Keratinocyte (primary cell): ENCODE measurements at regions not wholly inside any gene's neighbourhood (a gene's known extent, or its start where the extent isn't known, plus 50 kb on each side); places are given as distances from the start of the nearest gene placed in this dataset.

Experiments
- DNase-seq: peaks from one replicate; pipeline ENCODE4 v3.0.0-alpha.2; 2011; ENCODE audit warnings: low read depth, missing footprints, low spot score
- FAIRE-seq: peaks from 2 replicates; lab custom pipeline; 2011; peaks lifted over from hg19 to GRCh38; lab: Jason Lieb, UNC
- H2AFZ ChIP-seq: 2 replicates; pipeline ENCODE4 v1.6.0; 2012; ENCODE audit warnings: low read length, control low read depth, inconsistent platforms; ENCODE audit not compliant: control insufficient read depth
- H3K27ac ChIP-seq: 2 replicates; pipeline ENCODE4 v1.5.1; 2011; ENCODE audit warnings: low read length; ENCODE audit not compliant: control insufficient read depth, insufficient read depth
- H3K27me3 ChIP-seq: 3 replicates; pipeline ENCODE4 v1.6.0; 2011; ENCODE audit warnings: low read length; ENCODE audit not compliant: control insufficient read depth, insufficient read depth; ENCODE audit errors: extremely low read depth
- H3K36me3 ChIP-seq, 2 experiments: 2 replicates in 1 of 2; 3 replicates in 1 of 2; pipeline ENCODE4 v1.5.1; 2011; ENCODE audit warnings: low read length in 2 of 2, mild to moderate bottlenecking in 1 of 2; ENCODE audit not compliant: control insufficient read depth in 2 of 2, insufficient read depth in 2 of 2; ENCODE audit errors: extremely low read depth in 1 of 2
- H3K4me1 ChIP-seq: 3 replicates; pipeline ENCODE4 v1.5.1; 2011; ENCODE audit warnings: low read length; ENCODE audit not compliant: control insufficient read depth, insufficient read depth; ENCODE audit errors: extremely low read depth
- H3K4me2 ChIP-seq: 3 replicates; pipeline ENCODE4 v1.6.0; 2011; ENCODE audit warnings: low read depth, low read length; ENCODE audit not compliant: control insufficient read depth, insufficient read depth; ENCODE audit errors: extremely low read depth
- H3K4me3 ChIP-seq, 3 experiments: fragments of 200-600 bp in 1 of 3; sonication (generic) in 1 of 3; 2 replicates in 2 of 3; 3 replicates in 1 of 3; pipeline ENCODE4 v1.5.1; 2011 to 2016; ENCODE audit warnings: low read length in 3 of 3, mild to moderate bottlenecking in 3 of 3, control low read depth in 2 of 3, inconsistent platforms in 1 of 3, low read depth in 1 of 3, mixed read lengths in 1 of 3, mixed run types in 1 of 3, moderate library complexity in 1 of 3; ENCODE audit not compliant: control insufficient read depth in 2 of 3, insufficient read depth in 2 of 3; ENCODE audit errors: extremely low read depth in 1 of 3
- H3K79me2 ChIP-seq: 2 replicates; pipeline ENCODE4 v1.6.0; 2012; ENCODE audit warnings: low read length; ENCODE audit not compliant: control insufficient read depth, insufficient read depth
- H3K9ac ChIP-seq: 3 replicates; pipeline ENCODE4 v1.6.0; 2011; ENCODE audit warnings: low read length; ENCODE audit not compliant: control insufficient read depth, insufficient read depth; ENCODE audit errors: extremely low read depth
- H3K9me1 ChIP-seq: 3 replicates; pipeline ENCODE4 v1.6.0; 2011; ENCODE audit warnings: low read length; ENCODE audit not compliant: control insufficient read depth, insufficient read depth; ENCODE audit errors: extremely low read depth
- H3K9me3 ChIP-seq: 2 replicates; pipeline ENCODE4 v1.5.1; 2012; ENCODE audit warnings: low read depth, low read length; ENCODE audit not compliant: control insufficient read depth
- H4K20me1 ChIP-seq: 3 replicates; pipeline ENCODE4 v1.6.0; 2011; ENCODE audit warnings: low read length; ENCODE audit not compliant: control insufficient read depth, insufficient read depth; ENCODE audit errors: extremely low read depth
- EZH2 ChIP-seq: IDR thresholded peaks from one replicate; pipeline ENCODE4 v1.6.1; 2012; ENCODE audit warnings: inconsistent platforms, mild to moderate bottlenecking, low read length, moderate library complexity
- dilution Hi-C: fragments of 300-500 bp; cut with MboI; formaldehyde crosslinking; loops from one replicate; pipeline ENCODE4 v1.7.0; 2020; ENCODE audit warnings: low sequenced_read_pairs; ENCODE audit not compliant: extremely low pct_ligation_motif_present
- TF ChIP-seq, protein P1 (sequence below), 3 experiments: IDR thresholded peaks in 1 of 3; conservative IDR thresholded peaks in 1 of 3; optimal IDR thresholded peaks in 1 of 3; 2 replicates in 2 of 3; 3 replicates in 1 of 3; pipeline versions ENCODE3 to v1.5.1; 2011; ENCODE audit warnings: low read length in 3 of 3, mild to moderate bottlenecking in 3 of 3, moderate library complexity in 2 of 3, control low read depth in 1 of 3, inconsistent platforms in 1 of 3; ENCODE audit not compliant: insufficient read depth in 2 of 3; ENCODE audit errors: extremely low read depth in 1 of 3

DNA sequence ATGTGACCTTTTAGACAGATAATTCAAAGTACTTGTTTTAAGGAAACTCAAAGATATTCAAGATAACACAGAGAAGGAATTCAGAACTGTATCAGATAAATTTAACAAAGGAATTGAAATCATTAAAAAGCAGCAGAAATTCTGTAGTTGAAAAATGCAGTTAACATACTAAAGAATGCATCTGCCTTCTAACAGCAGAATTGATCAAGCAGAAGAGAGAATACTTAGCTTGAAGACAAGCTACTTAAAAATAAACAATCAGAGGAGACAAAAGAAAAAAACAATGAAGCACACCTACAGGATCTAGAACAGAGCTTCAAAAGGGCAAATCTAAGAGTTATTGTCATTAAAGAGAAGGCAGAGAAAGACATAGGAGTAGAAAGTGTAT, 123.0 kb upstream of the TET2 start:
- Histone ChIP-seq H2AFZ (no peak overlapping the region), H3K79me2 (no peaks in the 10 kb centered on the region), H3K9me1 (no peaks in the 10 kb centered on the region), H3K4me2 (no peak overlapping the region), H3K27me3 (no peaks in the 10 kb centered on the region), H4K20me1 (no peaks in the 10 kb centered on the region), H3K36me3 (no peaks in the 10 kb centered on the region), H3K9me3 (no peaks in the 10 kb centered on the region), H3K9ac (no peak overlapping the region), H3K4me1 (peaks cover 11% of the 10 kb centered on the region), H3K4me3 (no peak overlapping the region), H3K27ac (no peak overlapping the region)
- dilution Hi-C loops = no loop called here
- DNase-seq (no peak), FAIRE-seq (no peak)
- TF ChIP-seq, protein P1, sequence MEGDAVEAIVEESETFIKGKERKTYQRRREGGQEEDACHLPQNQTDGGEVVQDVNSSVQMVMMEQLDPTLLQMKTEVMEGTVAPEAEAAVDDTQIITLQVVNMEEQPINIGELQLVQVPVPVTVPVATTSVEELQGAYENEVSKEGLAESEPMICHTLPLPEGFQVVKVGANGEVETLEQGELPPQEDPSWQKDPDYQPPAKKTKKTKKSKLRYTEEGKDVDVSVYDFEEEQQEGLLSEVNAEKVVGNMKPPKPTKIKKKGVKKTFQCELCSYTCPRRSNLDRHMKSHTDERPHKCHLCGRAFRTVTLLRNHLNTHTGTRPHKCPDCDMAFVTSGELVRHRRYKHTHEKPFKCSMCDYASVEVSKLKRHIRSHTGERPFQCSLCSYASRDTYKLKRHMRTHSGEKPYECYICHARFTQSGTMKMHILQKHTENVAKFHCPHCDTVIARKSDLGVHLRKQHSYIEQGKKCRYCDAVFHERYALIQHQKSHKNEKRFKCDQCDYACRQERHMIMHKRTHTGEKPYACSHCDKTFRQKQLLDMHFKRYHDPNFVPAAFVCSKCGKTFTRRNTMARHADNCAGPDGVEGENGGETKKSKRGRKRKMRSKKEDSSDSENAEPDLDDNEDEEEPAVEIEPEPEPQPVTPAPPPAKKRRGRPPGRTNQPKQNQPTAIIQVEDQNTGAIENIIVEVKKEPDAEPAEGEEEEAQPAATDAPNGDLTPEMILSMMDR (optimal IDR thresholded peaks at IDR 0.05 in 1 of 3, IDR thresholded peaks at IDR 0.05 in 1 of 3, conservative IDR thresholded peaks at IDR 0.05 in 1 of 3; ENCODE audit: extremely low read depth in 1 of 3, insufficient read depth in 2 of 3, low read length in 3 of 3) = no peak
- no peak for TF ChIP-seq EZH2

DNA sequence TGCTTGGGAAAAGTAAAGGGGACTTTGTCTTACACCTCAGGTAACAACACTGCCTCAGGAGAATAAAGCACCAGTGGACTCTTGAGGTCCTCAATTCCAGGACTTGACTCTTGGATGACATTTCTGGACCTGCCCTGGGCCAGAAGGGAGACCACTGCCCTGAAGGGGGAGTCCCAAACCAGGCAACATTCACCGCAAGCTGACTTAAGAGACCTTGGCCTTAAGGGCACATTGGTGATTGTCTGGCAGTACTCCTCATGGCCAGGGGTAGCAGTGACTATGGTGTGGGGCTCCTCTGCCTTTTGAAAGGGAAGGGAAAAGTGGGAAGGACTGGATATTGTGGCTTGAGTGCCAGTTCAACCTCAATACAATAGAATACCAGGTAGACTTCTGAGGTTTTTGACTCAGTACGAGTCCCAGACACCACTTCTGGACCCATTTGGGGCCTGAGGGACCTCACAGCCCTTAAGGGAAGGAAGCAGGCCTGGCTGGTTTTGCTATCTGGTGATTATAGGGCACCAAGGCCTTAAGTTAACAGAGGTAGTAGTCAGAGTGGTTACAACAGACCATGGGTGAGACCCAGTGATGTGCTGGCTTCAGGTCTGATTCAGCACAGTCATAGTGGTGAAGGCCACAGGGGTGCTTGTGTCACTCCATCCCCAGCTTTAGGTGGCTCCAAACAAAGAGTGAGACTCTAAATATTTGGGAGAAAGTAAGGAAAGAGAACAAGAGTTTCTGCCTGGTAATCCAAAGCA, 121.2 kb upstream of the TET2 start:
- peaks cover 11% of the 10 kb centered on the region for H3K4me1 ChIP-seq
- H3K4me2 ChIP-seq = no peak overlapping the region
- DNase-seq = no peak
- no peak overlapping the region for H3K4me3 ChIP-seq
- H3K9me3 ChIP-seq = no peaks in the 10 kb centered on the region
- dilution Hi-C loops = no loop called here
- H3K27me3 ChIP-seq = no peaks in the 10 kb centered on the region
- no peak overlapping the region for H2AFZ ChIP-seq
- H3K79me2 ChIP-seq = no peaks in the 10 kb centered on the region
- no peak overlapping the region for H3K27ac ChIP-seq
- no peak for FAIRE-seq
- no peak overlapping the region for H3K9ac ChIP-seq
- no peaks in the 10 kb centered on the region for H3K36me3 ChIP-seq
- TF ChIP-seq, protein P1 (optimal IDR thresholded peaks at IDR 0.05 in 1 of 3, IDR thresholded peaks at IDR 0.05 in 1 of 3, conservative IDR thresholded peaks at IDR 0.05 in 1 of 3; ENCODE audit: extremely low read depth in 1 of 3, insufficient read depth in 2 of 3, low read length in 3 of 3) = no peak
- no peak for TF ChIP-seq EZH2
- H4K20me1 ChIP-seq = no peaks in the 10 kb centered on the region
- no peaks in the 10 kb centered on the region for H3K9me1 ChIP-seq
